ENCODE measurements at regions not wholly inside any gene's neighbourhood (a gene's known extent, or its start where the extent isn't known, plus 50 kb on each side); places are given as distances from the start of the nearest gene placed in this dataset.

DNA sequence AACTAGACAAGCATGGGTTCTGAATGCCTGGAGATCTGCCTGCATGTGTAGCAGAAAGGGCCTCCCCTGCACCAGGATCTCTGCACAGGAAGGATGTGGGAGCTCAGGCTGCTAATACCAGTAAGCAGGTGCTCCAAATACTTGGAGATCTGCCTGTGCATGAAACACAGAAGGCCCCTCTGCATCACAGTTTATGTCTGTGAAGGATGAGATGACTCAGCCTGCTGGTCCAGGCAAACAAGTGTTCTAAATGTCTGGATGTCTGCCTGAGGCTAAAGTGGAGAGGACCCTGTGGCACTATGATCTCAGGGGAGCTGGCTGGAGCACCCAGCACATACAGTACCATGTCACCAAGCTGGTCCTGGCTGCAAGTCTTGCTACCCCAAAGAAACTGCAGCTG lies 678.8 kb downstream of the MCTP2 start:
- TF ChIP-seq ZNF605 (CRISPR knock-in tag; IDR thresholded peaks at IDR 0.05) (no peak), FOXK1 (CRISPR knock-in tag; IDR thresholded peaks at IDR 0.05; ENCODE audit: borderline replicate concordance, low read depth) (no peak), TCF7 (IDR thresholded peaks at IDR 0.05; ENCODE audit: low read depth) (no peak), SP4 (CRISPR knock-in tag; IDR thresholded peaks at IDR 0.05) (no peak), MAZ (IDR thresholded peaks at IDR 0.05; ENCODE audit: borderline replicate concordance, low read depth, low read length) (no peak), MAZ (CRISPR knock-in tag; IDR thresholded peaks at IDR 0.05; ENCODE audit: low read depth) (no peak), ZBTB1 (CRISPR knock-in tag; IDR thresholded peaks at IDR 0.05; ENCODE audit: borderline replicate concordance) (no peak), NCOA2 (CRISPR knock-in tag; IDR thresholded peaks at IDR 0.05) (no peak), SUZ12 (IDR thresholded peaks at IDR 0.05; ENCODE audit: low read depth, low read length) (no peak)
- TF ChIP-seq, protein P1, sequence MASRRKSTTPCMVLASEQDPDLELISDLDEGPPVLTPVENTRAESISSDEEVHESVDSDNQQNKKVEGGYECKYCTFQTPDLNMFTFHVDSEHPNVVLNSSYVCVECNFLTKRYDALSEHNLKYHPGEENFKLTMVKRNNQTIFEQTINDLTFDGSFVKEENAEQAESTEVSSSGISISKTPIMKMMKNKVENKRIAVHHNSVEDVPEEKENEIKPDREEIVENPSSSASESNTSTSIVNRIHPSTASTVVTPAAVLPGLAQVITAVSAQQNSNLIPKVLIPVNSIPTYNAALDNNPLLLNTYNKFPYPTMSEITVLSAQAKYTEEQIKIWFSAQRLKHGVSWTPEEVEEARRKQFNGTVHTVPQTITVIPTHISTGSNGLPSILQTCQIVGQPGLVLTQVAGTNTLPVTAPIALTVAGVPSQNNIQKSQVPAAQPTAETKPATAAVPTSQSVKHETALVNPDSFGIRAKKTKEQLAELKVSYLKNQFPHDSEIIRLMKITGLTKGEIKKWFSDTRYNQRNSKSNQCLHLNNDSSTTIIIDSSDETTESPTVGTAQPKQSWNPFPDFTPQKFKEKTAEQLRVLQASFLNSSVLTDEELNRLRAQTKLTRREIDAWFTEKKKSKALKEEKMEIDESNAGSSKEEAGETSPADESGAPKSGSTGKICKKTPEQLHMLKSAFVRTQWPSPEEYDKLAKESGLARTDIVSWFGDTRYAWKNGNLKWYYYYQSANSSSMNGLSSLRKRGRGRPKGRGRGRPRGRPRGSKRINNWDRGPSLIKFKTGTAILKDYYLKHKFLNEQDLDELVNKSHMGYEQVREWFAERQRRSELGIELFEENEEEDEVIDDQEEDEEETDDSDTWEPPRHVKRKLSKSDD (CRISPR knock-in tag; IDR thresholded peaks at IDR 0.05; ENCODE audit: low read depth) = no peak
